Calu3 (cell line): ENCODE measurements at regions not wholly inside any gene's neighbourhood (a gene's known extent, or its start where the extent isn't known, plus 50 kb on each side); places are given as distances from the start of the nearest gene placed in this dataset.

Experiments used
- BruUV-seq: library from RNA; stranded (reverse); fragments of 400-500 nt; replicated peaks from 2 replicates; lab custom pipeline; 2021; lab: Mats Ljungman, UMichigan
- CTCF ChIA-PET: fragments of 300-600 bp; sonication (Branson Sonifier 250); formaldehyde crosslinking; loops from one replicate; lab custom pipeline; 2022; ENCODE audit warnings: antibody characterized with exemption; lab: Charles Lee
- DNase-seq: peaks from one replicate; pipeline ENCODE4 v3.0.0; 2022
- H3K27ac Mint-ChIP-seq: one replicate; pipeline ENCODE4 v1.8.0; 2022; ENCODE audit warnings: mixed read lengths; ENCODE audit not compliant: unreplicated experiment
- H3K27me3 Mint-ChIP-seq: one replicate; pipeline ENCODE4 v1.8.0; 2022; ENCODE audit warnings: mixed read lengths; ENCODE audit not compliant: unreplicated experiment
- H3K36me3 Mint-ChIP-seq: one replicate; pipeline ENCODE4 v1.8.0; 2022; ENCODE audit warnings: mild to moderate bottlenecking, moderate library complexity, mixed read lengths; ENCODE audit not compliant: insufficient read depth, unreplicated experiment
- H3K4me1 Mint-ChIP-seq: one replicate; pipeline ENCODE4 v1.8.0; 2022; ENCODE audit warnings: mild to moderate bottlenecking, low read depth, mixed read lengths; ENCODE audit not compliant: unreplicated experiment
- H3K4me3 Mint-ChIP-seq: one replicate; pipeline ENCODE4 v1.8.0; 2022; ENCODE audit warnings: mild to moderate bottlenecking, low read depth, moderate library complexity, mixed read lengths; ENCODE audit not compliant: unreplicated experiment
- H3K9me3 Mint-ChIP-seq: one replicate; pipeline ENCODE4 v1.8.0; 2022; ENCODE audit warnings: low read depth, mixed read lengths; ENCODE audit not compliant: unreplicated experiment
- intact Hi-C: fragments of 100-400 bp; cut with micrococcal nuclease; formaldehyde crosslinking; loops from one replicate; pipeline ENCODE4 v1.10.0; 2022; ENCODE audit not compliant: unreplicated experiment
- TF ChIP-seq, protein P1 (sequence below): fragments of 200-600 bp; IDR thresholded peaks from one replicate; pipeline ENCODE4 v1.8.0; 2022; ENCODE audit warnings: antibody characterized with exemption; ENCODE audit not compliant: unreplicated experiment

DNA sequence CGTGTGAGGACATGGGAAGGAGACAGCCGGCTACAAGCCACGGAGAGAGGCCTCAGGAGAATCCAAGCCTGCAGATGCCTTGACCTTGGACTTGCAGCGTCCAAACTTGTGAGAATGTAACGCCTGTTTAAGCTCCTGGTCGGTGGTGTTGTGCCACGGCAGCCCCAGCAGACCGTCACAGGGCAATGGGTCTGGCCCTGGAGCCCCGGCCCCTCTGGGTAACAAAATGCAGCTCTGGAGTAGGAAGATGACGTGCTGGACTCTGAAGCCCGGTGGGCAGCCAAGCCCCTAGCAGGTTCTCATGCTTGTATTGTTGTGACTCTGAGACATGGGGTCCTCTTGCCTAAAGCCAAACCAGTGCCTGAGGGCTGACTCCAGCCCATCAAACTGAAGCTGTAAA, 174.7 kb downstream of the IRX2 start:
- Mint-ChIP-seq H3K36me3 (no peaks in the 10 kb centered on the region), H3K4me1 (no peaks in the 10 kb centered on the region), H3K27ac (no peak overlapping the region), H3K27me3 (no peaks in the 10 kb centered on the region), H3K4me3 (no peak overlapping the region), H3K9me3 (peaks cover 20% of the 10 kb centered on the region)
- intact Hi-C loops, result no loop called here
- TF ChIP-seq, protein P1, sequence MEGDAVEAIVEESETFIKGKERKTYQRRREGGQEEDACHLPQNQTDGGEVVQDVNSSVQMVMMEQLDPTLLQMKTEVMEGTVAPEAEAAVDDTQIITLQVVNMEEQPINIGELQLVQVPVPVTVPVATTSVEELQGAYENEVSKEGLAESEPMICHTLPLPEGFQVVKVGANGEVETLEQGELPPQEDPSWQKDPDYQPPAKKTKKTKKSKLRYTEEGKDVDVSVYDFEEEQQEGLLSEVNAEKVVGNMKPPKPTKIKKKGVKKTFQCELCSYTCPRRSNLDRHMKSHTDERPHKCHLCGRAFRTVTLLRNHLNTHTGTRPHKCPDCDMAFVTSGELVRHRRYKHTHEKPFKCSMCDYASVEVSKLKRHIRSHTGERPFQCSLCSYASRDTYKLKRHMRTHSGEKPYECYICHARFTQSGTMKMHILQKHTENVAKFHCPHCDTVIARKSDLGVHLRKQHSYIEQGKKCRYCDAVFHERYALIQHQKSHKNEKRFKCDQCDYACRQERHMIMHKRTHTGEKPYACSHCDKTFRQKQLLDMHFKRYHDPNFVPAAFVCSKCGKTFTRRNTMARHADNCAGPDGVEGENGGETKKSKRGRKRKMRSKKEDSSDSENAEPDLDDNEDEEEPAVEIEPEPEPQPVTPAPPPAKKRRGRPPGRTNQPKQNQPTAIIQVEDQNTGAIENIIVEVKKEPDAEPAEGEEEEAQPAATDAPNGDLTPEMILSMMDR, result no peak
- no TSS peak for BruUV-seq
- CTCF ChIA-PET, result no interaction called here
- DNase-seq, result no peak

DNA sequence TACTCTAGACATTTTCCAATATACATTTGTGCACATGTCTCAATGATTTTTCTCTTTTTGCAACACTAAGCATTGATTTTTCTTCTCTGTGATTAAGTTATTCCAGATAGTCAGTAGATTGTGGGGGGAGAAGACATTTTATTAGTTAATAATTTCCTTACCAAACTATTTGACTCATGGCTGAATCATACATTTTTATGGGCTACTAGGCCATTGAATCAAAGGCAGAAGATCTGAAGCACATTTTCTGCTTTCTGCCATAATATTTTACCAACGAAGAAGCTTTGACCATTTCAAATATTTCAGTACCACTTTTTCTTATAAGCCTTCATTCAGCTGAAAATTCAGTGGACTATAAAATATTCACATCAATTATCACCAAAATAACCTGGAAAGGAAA, 175.6 kb downstream of the IRX2 start:
- DNase-seq, result no peak
- no TSS peak for BruUV-seq
- H3K27me3 Mint-ChIP-seq, result no peaks in the 10 kb centered on the region

DNA sequence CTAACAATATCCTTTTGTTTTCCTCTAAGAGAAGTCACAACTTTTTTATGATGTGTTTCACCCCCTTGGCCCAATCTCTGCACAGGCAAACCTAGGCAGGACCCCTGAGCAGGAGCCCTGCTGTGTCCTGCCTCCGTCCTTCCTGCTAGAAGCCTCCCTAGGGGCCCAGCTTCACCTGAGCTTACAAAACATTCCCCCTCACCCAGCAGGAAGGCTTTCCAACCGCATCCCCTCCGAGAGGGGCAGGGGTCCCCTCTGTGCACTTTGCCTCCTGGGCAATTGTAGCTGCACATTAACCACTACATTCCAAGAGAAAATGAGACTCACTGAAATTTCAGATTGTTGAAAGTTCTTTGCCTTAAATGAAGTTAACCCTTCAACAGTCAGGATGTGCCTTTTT, 176.2 kb downstream of the IRX2 start:
- no peaks in the 10 kb centered on the region for H3K4me1 Mint-ChIP-seq
- H3K4me3 Mint-ChIP-seq, result no peak overlapping the region
- H3K36me3 Mint-ChIP-seq, result no peaks in the 10 kb centered on the region
- intact Hi-C loops, result no loop called here
- no peaks in the 10 kb centered on the region for H3K27me3 Mint-ChIP-seq
- peaks cover 15% of the 10 kb centered on the region for H3K9me3 Mint-ChIP-seq
- CTCF ChIA-PET, result no interaction called here
- DNase-seq, result no peak
- TF ChIP-seq, protein P1, result no peak
- BruUV-seq, result no TSS peak
- H3K27ac Mint-ChIP-seq, result no peak overlapping the region

More for the DNA sequence above, 175.6 kb downstream of the IRX2 start:
- no peaks in the 10 kb centered on the region for H3K4me1 Mint-ChIP-seq
- no peak overlapping the region for H3K4me3 Mint-ChIP-seq
- TF ChIP-seq, protein P1, result no peak
- H3K9me3 Mint-ChIP-seq, result peaks cover 15% of the 10 kb centered on the region
- no peaks in the 10 kb centered on the region for H3K36me3 Mint-ChIP-seq
- H3K27ac Mint-ChIP-seq, result no peak overlapping the region
- intact Hi-C loops, result no loop called here
- CTCF ChIA-PET, result no interaction called here

DNA sequence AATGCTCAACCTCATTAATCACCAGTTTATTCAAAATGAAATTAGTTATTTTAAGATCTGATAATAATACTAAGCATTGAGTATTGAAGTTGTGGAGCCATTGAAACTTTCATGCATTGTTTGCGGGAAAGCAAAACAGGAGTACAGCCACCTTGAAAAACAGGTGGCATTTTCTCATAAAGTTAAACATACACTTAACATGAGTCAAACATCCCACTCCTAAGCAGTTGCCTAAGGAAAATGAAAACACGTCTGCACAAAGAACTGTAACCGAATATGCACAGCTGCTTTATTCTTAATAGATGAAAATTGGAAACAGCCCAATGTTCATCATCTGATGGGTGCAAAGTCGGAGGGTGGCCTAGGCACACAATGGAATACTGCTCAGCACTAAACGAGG, 177.3 kb downstream of the IRX2 start:
- Mint-ChIP-seq H3K27me3 (no peaks in the 10 kb centered on the region), H3K36me3 (no peaks in the 10 kb centered on the region), H3K4me1 (no peaks in the 10 kb centered on the region), H3K4me3 (no peak overlapping the region), H3K9me3 (peaks cover 14% of the 10 kb centered on the region), H3K27ac (no peak overlapping the region)
- TF ChIP-seq, protein P1, result no peak
- CTCF ChIA-PET, result no interaction called here
- no TSS peak for BruUV-seq
- no peak for DNase-seq
- intact Hi-C loops, result no loop called here
